GM18502 (cell line): ENCODE measurements at regions not wholly inside any gene's neighbourhood (a gene's known extent, or its start where the extent isn't known, plus 50 kb on each side); places are given as distances from the start of the nearest gene placed in this dataset.
A peak's percentile ranks its signal among the peaks of the same experiment; 100 is the strongest.
"Not testable (repeated sequence)": the region's sequence is repeated elsewhere in the genome, so short reads cannot be mapped to it uniquely, and the experiment has no call there.

Experiments used
- ATAC-seq: cut with Tn5 transposase; IDR thresholded peaks from one replicate; pipeline ENCODE4 v1.9.1; 2021; ENCODE audit warnings: mild to moderate bottlenecking; ENCODE audit not compliant: unreplicated experiment, poor library complexity

GRCh38 chr3:87797872-87798566 is 260.8 kb downstream of the CGGBP1 start:
- ATAC-seq: no peak

DNA sequence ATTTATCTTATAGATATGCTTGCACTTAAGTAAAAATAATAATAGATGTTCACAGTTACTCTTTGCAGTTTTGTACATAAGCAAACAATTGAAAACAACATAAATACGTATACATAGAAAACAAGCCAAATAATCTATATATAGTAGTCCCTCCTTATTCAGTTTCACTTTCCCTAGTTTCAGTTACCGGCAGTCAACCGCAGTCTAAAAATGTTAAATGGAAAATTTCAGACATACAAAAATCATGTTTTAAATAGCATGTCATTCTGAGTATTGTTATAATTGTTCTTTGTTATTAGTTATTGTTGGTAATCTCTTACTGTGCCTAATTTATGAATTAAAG is 262.0 kb downstream of the CGGBP1 start:
- no peak for ATAC-seq

DNA sequence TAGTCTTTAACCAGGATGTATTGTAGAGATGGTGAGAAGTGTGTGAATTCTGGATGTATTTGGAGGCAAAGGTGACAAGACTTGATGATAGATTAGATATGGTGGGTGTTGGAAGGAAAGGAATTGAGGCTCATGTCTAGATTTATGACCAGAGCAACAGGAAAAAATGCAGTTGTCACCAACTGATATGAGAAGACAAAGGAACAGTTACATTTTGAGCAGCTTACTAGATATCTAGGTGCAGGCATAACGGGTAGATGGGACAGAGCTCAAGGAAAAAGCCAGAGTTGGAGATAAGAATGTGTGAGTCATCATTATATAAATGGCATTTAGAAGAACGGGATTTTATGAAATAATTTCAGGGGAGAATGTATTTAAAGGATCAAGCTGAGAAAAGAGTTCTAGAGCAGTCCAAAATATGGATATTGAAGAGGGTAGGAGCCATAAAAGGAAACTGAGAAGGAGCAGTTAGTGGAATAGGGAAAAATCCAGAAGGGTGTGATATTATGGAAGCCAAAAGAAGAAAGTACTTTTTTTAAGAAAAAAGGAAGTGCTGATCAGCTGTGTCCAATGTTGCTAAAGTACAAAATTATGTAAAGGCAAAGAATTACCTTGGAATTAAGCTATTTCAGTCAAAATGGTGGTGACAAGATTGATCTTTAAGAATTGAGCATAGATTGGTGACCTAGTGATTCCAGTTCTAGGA is 262.5 kb downstream of the CGGBP1 start:
- ATAC-seq: no peak

DNA sequence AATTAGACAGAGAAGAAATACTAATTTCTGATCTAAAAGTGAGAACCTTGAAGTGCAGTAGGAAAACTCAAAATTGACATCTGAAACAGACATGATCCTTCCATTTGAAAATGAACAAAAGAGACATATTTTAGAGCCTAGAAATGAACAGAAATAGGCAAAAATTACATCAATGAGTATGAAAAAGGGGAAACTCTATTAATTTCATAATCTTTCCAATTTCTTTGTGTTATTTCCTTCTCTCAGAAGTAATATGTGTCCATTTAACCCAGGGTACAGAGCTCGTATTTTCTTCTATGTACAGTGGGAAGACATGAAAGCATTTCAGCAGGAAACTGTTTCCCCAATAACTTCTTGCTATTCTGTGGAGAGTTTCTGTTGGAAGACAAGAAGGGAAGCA is 263.1 kb downstream of the CGGBP1 start:
- ATAC-seq: no peak

GRCh38 chr3:87793337-87793877 is 265.4 kb downstream of the CGGBP1 start:
- ATAC-seq: no peak

DNA sequence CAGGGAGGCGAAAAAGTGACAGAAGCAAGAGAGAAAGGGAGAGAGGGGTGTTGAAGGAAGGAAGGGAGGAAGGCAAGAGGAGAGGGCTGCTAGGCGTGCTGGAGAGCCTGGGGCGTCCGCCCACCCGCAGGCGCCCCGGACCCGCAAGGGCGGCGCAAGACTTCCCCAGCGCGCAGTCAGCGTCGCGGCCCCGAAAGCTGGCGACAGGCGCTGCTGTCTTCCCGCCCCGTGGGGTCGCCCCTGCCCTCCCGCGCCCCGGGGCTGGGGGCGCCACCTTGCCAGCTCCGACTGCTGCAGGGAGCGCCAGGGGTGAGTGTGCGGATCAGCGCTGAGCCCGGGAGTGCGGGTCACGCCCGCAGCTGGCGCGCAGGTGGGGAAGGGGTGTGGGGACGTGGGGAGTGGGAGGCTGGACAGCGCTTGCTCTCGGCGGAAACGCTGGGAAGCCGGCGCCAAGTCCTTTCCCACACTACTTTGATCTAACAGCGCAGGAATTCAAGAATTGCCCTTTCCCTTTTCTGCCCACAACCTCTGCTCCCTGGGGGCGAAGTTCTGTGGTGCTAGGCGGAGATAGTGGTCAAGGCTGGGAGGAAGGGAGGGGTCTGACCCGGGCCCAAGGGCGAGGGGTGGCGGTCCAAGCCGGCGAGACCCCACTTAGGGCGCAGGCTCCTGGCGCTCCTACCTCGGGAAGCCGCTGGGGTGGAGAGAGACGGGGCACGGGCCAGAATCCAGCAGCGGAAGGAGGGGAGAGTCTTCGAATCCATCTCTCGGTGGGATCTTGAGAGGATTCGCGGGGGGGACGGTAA is 266.1 kb downstream of the CGGBP1 start, which contains the start of gene HTR1F:
HTR1F (plus strand) TSS at position 173 of the 803 bp plus-strand sequence.
- no peak for ATAC-seq

GRCh38 chr3:87792198-87792533 is 266.6 kb downstream of the CGGBP1 start:
- ATAC-seq: no peak

DNA sequence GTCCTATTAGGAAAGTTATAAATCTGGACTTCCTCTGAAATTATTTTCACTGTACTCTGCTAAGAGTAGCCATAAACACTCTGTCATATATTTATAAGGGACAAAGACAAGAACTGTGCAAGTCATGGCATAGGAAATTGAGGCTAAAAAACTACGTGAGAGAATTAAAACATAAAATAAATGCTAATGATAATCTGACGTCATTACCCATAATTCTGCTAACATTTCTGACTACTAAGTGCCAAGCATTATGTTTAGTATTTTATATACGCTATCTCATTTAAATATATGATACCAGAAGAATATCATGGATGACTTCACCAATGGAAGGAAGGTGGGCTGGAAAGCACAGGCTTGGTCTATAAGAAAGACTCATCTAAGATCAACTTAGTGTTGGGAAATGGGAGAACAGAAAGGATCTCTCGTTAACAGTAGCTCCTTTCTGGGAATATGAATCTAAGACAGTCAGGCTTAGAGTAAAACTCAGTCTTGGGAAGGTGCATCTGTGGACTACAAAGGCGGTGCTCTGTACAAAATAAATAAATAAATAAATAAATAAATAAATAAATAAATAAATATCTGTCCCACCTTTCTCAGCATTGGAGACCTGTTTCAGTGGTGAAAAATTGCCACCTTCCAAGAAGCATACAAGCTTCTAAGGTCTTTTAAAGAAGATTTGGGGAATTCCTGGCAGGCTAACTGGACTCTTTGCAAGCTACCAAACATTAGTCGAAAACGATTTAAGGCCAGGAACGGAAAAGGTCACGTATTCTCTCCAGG is 267.4 kb downstream of the CGGBP1 start:
- no peak for ATAC-seq

GRCh38 chr3:87789049-87789448 is 269.8 kb downstream of the CGGBP1 start:
- not testable (repeated sequence) for ATAC-seq

DNA sequence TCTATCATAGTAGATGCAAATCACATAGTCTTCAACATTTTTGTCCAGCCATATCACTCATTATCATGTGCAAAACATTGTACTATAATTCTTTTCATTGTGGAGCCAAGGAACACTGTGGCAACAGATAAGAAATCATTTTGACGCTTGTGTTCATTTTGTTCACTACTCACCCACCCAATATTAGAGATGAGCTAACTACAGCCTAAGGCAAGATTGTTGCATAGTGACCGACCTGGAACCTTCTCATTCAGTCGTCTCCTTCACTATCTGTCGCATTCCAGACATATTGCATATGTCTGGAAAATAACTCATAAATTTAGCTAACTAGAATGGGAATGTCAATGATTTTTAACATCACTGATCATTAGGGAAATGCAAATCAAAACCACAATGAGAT is 270.3 kb downstream of the CGGBP1 start:
- ATAC-seq: no peak

DNA sequence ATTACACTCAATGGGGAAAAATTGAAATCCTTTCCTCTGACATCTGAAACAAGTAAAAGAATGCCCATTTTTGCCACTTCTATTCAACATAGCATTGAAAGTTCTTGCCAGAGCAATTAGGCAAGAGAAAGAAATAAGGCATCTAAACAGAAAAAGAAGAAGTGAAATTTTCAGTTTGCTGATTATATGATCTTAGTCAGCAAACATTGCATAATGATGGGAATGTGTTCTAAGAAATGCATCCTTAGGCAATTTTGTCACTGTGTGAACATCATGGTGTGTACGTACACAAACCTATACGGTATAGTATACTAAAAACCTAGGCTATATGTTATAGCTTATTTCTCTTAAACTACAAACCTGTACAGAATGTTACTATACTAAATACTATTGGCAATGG is 278.0 kb downstream of the CGGBP1 start:
- no peak for ATAC-seq

- no peak for ATAC-seq
Measured at GRCh38 chr3:87778876-87779275, 279.9 kb downstream of the CGGBP1 start.

DNA sequence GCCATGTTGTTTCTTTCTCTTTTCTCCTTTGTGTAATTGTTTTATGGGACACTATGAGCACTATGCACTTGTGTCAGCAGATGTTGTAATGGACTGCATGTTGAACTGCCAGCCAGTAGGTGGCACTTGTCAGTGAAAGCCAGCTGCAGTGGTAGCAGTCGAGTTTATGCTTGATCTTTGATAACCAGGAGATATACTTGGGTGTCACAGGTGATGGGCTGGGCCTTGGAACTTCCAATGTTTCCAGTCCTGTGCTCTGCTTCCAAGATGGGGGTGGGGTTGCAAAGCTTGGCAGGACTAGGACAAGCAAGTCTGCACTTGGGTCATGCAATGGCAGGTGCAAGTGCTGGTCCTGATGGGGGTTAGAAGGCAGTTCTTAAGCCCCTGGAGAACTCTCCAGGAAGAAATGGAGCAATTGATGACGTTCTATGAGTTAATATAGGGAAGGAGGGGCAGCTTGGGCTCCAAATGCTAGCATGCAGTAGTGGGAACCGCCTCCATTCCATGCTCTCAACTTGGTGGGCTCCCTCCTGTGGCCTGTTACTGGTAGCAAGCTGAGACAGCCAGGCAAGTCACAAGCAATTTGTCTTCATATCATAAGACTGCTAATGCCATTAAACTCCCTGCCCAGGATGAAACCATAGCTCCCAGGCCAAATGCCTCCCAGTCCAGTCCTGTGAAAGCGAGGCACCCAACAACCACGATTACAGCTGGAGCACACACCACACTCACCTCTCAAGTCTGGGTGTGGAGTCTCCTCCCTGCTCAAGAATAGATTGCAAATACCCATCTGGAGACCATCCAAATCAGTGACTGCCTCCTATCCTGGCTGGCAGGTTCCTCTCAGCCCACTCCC is 287.2 kb downstream of the CGGBP1 start:
- ATAC-seq: peak; percentile 98

DNA sequence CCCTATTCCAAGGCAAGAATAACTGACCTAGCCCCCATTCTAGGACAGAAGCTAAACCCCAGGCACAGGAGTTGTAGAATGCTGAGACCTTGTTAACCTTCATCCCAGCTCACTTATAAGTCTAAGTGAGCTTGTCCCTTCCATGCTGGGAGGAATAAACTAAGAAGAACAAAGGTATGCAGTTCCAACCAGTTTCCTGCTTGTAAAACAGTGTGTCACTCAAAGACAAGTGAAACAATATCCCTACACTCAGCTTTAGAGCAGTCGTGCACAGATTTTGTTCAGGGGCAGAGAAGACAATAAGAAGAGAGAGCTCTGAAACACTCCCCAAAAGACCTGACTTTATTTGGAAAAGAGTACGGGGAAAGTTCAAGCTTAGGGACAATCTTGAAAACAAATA is 292.1 kb downstream of the CGGBP1 start:
- ATAC-seq: no peak

DNA sequence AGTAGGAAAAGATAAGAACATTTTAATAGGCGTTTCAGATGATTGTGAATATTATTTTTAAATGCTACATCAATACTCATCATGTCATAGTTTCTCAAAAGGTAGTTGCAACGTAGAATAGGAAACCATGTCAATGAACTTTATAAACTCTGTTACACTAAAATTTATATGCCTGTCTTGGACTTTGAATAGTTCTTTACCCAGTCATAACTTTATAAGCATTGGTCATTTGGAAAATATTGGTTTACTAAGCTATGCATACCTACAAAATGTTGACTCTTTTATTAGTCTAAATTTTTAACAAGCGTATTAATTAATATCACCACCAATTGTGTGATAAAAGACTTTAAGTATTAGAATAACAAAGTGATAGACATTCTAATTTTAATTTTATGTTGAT is 293.5 kb downstream of the CGGBP1 start:
- ATAC-seq: no peak

- no peak for ATAC-seq
Measured at GRCh38 chr3:87761795-87762194, 297.0 kb downstream of the CGGBP1 start.

GRCh38 chr3:87761341-87761740 is 297.5 kb downstream of the CGGBP1 start:
- ATAC-seq: no peak

DNA sequence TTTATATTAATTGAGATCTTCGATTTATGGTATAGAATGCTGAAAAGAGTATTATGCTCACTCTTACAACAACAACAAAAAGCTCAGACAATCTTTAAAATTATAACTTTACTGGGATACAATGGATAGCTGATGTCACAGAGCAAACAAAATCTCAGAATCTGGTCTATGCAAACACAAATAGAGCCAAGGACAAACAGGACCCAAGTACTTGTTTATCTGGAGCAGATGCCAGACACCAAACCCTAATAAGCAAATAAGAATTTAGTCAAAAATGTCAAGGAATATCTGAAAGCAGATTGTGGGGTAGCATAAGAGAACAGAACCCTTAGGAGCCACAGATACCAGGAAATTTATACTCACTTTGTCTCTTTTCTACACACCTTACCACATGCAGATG is 302.2 kb downstream of the CGGBP1 start:
- no peak for ATAC-seq

DNA sequence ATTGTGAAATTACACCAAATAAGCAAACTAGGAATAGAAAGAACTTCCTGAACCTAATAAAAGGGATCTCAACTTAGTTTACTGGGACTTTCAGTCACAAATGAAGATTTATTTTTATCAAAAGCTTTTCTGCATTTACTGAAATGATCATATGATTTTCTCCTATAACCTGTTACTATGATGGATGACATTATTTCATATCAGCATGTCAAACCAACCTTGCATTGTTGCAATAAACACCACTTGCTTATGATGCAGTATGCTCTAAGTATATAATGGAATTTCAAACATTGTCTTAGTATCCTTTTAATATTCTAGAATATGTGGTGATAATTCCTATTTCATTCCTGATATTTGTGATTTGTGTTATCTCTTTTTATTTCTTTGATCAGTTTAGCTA is 303.0 kb downstream of the CGGBP1 start:
- no peak for ATAC-seq
